ENCODE measurements at regions not wholly inside any gene's neighbourhood (a gene's known extent, or its start where the extent isn't known, plus 50 kb on each side); places are given as distances from the start of the nearest gene placed in this dataset.
"Not testable (repeated sequence)": the region's sequence is repeated elsewhere in the genome, so short reads cannot be mapped to it uniquely, and the experiment has no call there.

- not testable (repeated sequence) for H3K9ac ChIP-seq (ENCODE audit: low read length); H3K9me3 ChIP-seq (ENCODE audit: low read length); H3K4me3 ChIP-seq (ENCODE audit: low read depth in 1 of 2, low read length in 2 of 2); H3K27me3 ChIP-seq (ENCODE audit: control insufficient read depth in 1 of 2, insufficient read depth in 2 of 2, low read length in 2 of 2); H3K4me1 ChIP-seq (ENCODE audit: insufficient read depth, low read length); H3K27ac ChIP-seq (ENCODE audit: low read depth, low read length); H3K36me3 ChIP-seq (ENCODE audit: insufficient read depth, low read length)
Measured at GRCh38 chr13:50185769-50186763, 170.8 kb downstream of the KCNRG start.

- H3K9ac ChIP-seq (ENCODE audit: low read length) = no peak overlapping the region
- no peaks in the 10 kb centered on the region for H3K36me3 ChIP-seq (ENCODE audit: insufficient read depth, low read length)
- no peaks in the 10 kb centered on the region for H3K4me1 ChIP-seq (ENCODE audit: insufficient read depth, low read length)
- H3K4me3 ChIP-seq (ENCODE audit: low read depth in 1 of 2, low read length in 2 of 2) = no peak overlapping the region
- no peaks in the 10 kb centered on the region for H3K9me3 ChIP-seq (ENCODE audit: low read length)
- H3K27ac ChIP-seq (ENCODE audit: low read depth, low read length) = no peak overlapping the region
- no peaks in the 10 kb centered on the region for H3K27me3 ChIP-seq (ENCODE audit: control insufficient read depth in 1 of 2, insufficient read depth in 2 of 2, low read length in 2 of 2)
Measured at GRCh38 chr13:50187352-50188029, 172.2 kb downstream of the KCNRG start.

GRCh38 chr13:50188696-50189095 lies 173.5 kb downstream of the KCNRG start:
- H3K36me3 ChIP-seq (ENCODE audit: insufficient read depth, low read length) = no peaks in the 10 kb centered on the region
- H3K27me3 ChIP-seq (ENCODE audit: control insufficient read depth in 1 of 2, insufficient read depth in 2 of 2, low read length in 2 of 2) = no peaks in the 10 kb centered on the region
- H3K9me3 ChIP-seq (ENCODE audit: low read length) = no peaks in the 10 kb centered on the region
- no peak overlapping the region for H3K4me3 ChIP-seq (ENCODE audit: low read depth in 1 of 2, low read length in 2 of 2)
- no peak overlapping the region for H3K27ac ChIP-seq (ENCODE audit: low read depth, low read length)
- H3K4me1 ChIP-seq (ENCODE audit: insufficient read depth, low read length) = no peaks in the 10 kb centered on the region
- no peak overlapping the region for H3K9ac ChIP-seq (ENCODE audit: low read length)

- Histone ChIP-seq H3K27ac (ENCODE audit: low read depth, low read length) (no peak overlapping the region), H3K27me3 (ENCODE audit: control insufficient read depth in 1 of 2, insufficient read depth in 2 of 2, low read length in 2 of 2) (no peaks in the 10 kb centered on the region), H3K4me1 (ENCODE audit: insufficient read depth, low read length) (no peaks in the 10 kb centered on the region), H3K4me3 (ENCODE audit: low read depth in 1 of 2, low read length in 2 of 2) (no peak overlapping the region), H3K9me3 (ENCODE audit: low read length) (no peaks in the 10 kb centered on the region), H3K36me3 (ENCODE audit: insufficient read depth, low read length) (no peaks in the 10 kb centered on the region), H3K9ac (ENCODE audit: low read length) (no peak overlapping the region)
Measured at GRCh38 chr13:50189450-50189849, 174.2 kb downstream of the KCNRG start.

- no peaks in the 10 kb centered on the region for H3K4me1 ChIP-seq (ENCODE audit: insufficient read depth, low read length)
- H3K27ac ChIP-seq (ENCODE audit: low read depth, low read length) = no peak overlapping the region
- H3K27me3 ChIP-seq (ENCODE audit: control insufficient read depth in 1 of 2, insufficient read depth in 2 of 2, low read length in 2 of 2) = no peaks in the 10 kb centered on the region
Measured at GRCh38 chr13:50191004-50191403, 175.8 kb downstream of the KCNRG start.

GRCh38 chr13:50192272-50192813 lies 177.1 kb downstream of the KCNRG start:
- Histone ChIP-seq H3K9me3 (ENCODE audit: low read length) (no peaks in the 10 kb centered on the region), H3K27ac (ENCODE audit: low read depth, low read length) (no peak overlapping the region), H3K4me1 (ENCODE audit: insufficient read depth, low read length) (no peaks in the 10 kb centered on the region), H3K4me3 (ENCODE audit: low read depth in 1 of 2, low read length in 2 of 2) (no peak overlapping the region), H3K27me3 (ENCODE audit: control insufficient read depth in 1 of 2, insufficient read depth in 2 of 2, low read length in 2 of 2) (no peaks in the 10 kb centered on the region), H3K9ac (ENCODE audit: low read length) (no peak overlapping the region), H3K36me3 (ENCODE audit: insufficient read depth, low read length) (no peaks in the 10 kb centered on the region)

More at GRCh38 chr13:50191004-50191403, 175.8 kb downstream of the KCNRG start:
- H3K9ac ChIP-seq (ENCODE audit: low read length) = no peak overlapping the region
- no peaks in the 10 kb centered on the region for H3K9me3 ChIP-seq (ENCODE audit: low read length)
- H3K36me3 ChIP-seq (ENCODE audit: insufficient read depth, low read length) = no peaks in the 10 kb centered on the region
- no peak overlapping the region for H3K4me3 ChIP-seq (ENCODE audit: low read depth in 1 of 2, low read length in 2 of 2)

GRCh38 chr13:50195045-50195444 lies 179.8 kb downstream of the KCNRG start:
- Histone ChIP-seq H3K9me3 (ENCODE audit: low read length) (no peaks in the 10 kb centered on the region), H3K4me3 (ENCODE audit: low read depth in 1 of 2, low read length in 2 of 2) (no peak overlapping the region), H3K27me3 (ENCODE audit: control insufficient read depth in 1 of 2, insufficient read depth in 2 of 2, low read length in 2 of 2) (no peaks in the 10 kb centered on the region), H3K9ac (ENCODE audit: low read length) (no peak overlapping the region), H3K27ac (ENCODE audit: low read depth, low read length) (no peak overlapping the region), H3K36me3 (ENCODE audit: insufficient read depth, low read length) (no peaks in the 10 kb centered on the region), H3K4me1 (ENCODE audit: insufficient read depth, low read length) (no peaks in the 10 kb centered on the region)

- Histone ChIP-seq H3K27ac (ENCODE audit: low read depth, low read length) (no peak overlapping the region), H3K4me3 (ENCODE audit: low read depth in 1 of 2, low read length in 2 of 2) (no peak overlapping the region), H3K9ac (ENCODE audit: low read length) (no peak overlapping the region), H3K36me3 (ENCODE audit: insufficient read depth, low read length) (no peaks in the 10 kb centered on the region), H3K9me3 (ENCODE audit: low read length) (no peaks in the 10 kb centered on the region), H3K27me3 (ENCODE audit: control insufficient read depth in 1 of 2, insufficient read depth in 2 of 2, low read length in 2 of 2) (no peaks in the 10 kb centered on the region), H3K4me1 (ENCODE audit: insufficient read depth, low read length) (peaks cover 7% of the 10 kb centered on the region)
Measured at GRCh38 chr13:50196118-50196517, 180.9 kb downstream of the KCNRG start.

GRCh38 chr13:50197705-50198104 lies 182.5 kb downstream of the KCNRG start:
- no peak overlapping the region for H3K27ac ChIP-seq (ENCODE audit: low read depth, low read length)
- no peak overlapping the region for H3K9ac ChIP-seq (ENCODE audit: low read length)
- H3K36me3 ChIP-seq (ENCODE audit: insufficient read depth, low read length) = no peaks in the 10 kb centered on the region
- H3K4me3 ChIP-seq (ENCODE audit: low read depth in 1 of 2, low read length in 2 of 2) = no peak overlapping the region
- H3K4me1 ChIP-seq (ENCODE audit: insufficient read depth, low read length) = peaks cover 7% of the 10 kb centered on the region
- H3K9me3 ChIP-seq (ENCODE audit: low read length) = no peaks in the 10 kb centered on the region
- no peaks in the 10 kb centered on the region for H3K27me3 ChIP-seq (ENCODE audit: control insufficient read depth in 1 of 2, insufficient read depth in 2 of 2, low read length in 2 of 2)

- no peak overlapping the region for H3K27ac ChIP-seq (ENCODE audit: low read depth, low read length)
- H3K4me1 ChIP-seq (ENCODE audit: insufficient read depth, low read length) = peaks cover 7% of the 10 kb centered on the region
- no peaks in the 10 kb centered on the region for H3K36me3 ChIP-seq (ENCODE audit: insufficient read depth, low read length)
- H3K9me3 ChIP-seq (ENCODE audit: low read length) = no peaks in the 10 kb centered on the region
- H3K4me3 ChIP-seq (ENCODE audit: low read depth in 1 of 2, low read length in 2 of 2) = no peak overlapping the region
- no peaks in the 10 kb centered on the region for H3K27me3 ChIP-seq (ENCODE audit: control insufficient read depth in 1 of 2, insufficient read depth in 2 of 2, low read length in 2 of 2)
- no peak overlapping the region for H3K9ac ChIP-seq (ENCODE audit: low read length)
Measured at GRCh38 chr13:50198508-50198907, 183.3 kb downstream of the KCNRG start.

GRCh38 chr13:50200569-50200968 lies 185.3 kb downstream of the KCNRG start:
- peaks cover 7% of the 10 kb centered on the region for H3K4me1 ChIP-seq (ENCODE audit: insufficient read depth, low read length)
- H3K27me3 ChIP-seq (ENCODE audit: control insufficient read depth in 1 of 2, insufficient read depth in 2 of 2, low read length in 2 of 2) = no peaks in the 10 kb centered on the region
- no peak overlapping the region for H3K4me3 ChIP-seq (ENCODE audit: low read depth in 1 of 2, low read length in 2 of 2)
- no peaks in the 10 kb centered on the region for H3K9me3 ChIP-seq (ENCODE audit: low read length)
- no peak overlapping the region for H3K9ac ChIP-seq (ENCODE audit: low read length)
- H3K27ac ChIP-seq (ENCODE audit: low read depth, low read length) = no peak overlapping the region
- H3K36me3 ChIP-seq (ENCODE audit: insufficient read depth, low read length) = no peaks in the 10 kb centered on the region

All from muscle layer of colon (tissue), 2 donors.